Urinary bladder (tissue), 3 donors: ENCODE measurements at regions not wholly inside any gene's neighbourhood (a gene's known extent, or its start where the extent isn't known, plus 50 kb on each side); places are given as distances from the start of the nearest gene placed in this dataset.

Experiments used
- DNase-seq: peaks from one replicate; pipeline ENCODE4 v3.0.0-alpha.2; 2015; ENCODE audit errors: extremely low spot score
- H3K27ac ChIP-seq: one replicate; pipeline ENCODE4 v1.5.1; 2013; ENCODE audit warnings: low read depth, mild to moderate bottlenecking, moderate library complexity
- H3K36me3 ChIP-seq: one replicate; pipeline ENCODE4 v1.6.1; 2013; ENCODE audit warnings: mild to moderate bottlenecking, moderate library complexity; ENCODE audit not compliant: insufficient read depth
- H3K4me1 ChIP-seq: one replicate; pipeline ENCODE4 v1.6.1; 2013; ENCODE audit warnings: mild to moderate bottlenecking, moderate library complexity; ENCODE audit not compliant: insufficient read depth
- H3K4me3 ChIP-seq: one replicate; pipeline ENCODE4 v1.5.1; 2013; ENCODE audit warnings: low read depth, low read length
- WGBS: extraction: QIAGEN DNeasy Blood & Tissue Kit; methylation state at CpG from one replicate; pipeline ENCODE4 v1.1.7; 2013; 5-methylcytosine and 5-hydroxymethylcytosine counted together
- donor health status: healthy with polysubstance abuse.
- donor health status: healthy.

DNA sequence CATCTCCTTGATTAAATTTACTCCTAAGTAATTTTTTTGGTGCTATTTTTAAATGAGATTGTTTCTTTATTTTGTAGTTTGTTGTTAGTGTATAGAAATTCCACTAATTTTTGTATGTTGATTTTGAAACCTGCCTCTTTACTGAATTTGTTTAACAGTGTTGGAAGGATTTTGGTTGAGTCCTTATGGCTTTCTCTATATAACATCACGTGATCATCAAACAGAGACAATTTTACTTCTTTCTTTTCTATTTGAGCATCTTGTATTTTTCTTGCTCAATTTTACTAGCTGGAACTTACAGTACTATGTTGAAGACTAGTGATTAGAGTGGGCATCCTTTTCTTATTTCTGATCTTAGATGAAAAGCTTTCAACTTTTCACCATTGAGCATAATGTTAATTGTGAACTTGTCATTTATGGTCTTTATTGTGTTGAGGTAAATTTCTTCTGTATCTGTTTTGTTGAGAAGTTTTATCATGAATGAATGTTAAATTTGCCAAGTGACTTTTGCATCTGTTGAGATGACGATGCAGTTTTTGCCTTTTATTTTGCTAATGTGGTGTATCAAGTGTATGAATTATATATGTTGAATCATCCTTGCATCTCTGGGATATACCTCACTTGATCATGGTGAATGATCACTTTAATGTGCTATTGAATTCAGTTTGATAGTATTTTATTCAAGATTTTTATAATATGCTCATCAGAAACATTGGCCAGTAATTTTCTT lies 645.3 kb upstream of the DDX18 start:
- no peaks in the 10 kb centered on the region for H3K36me3 ChIP-seq
- H3K4me1 ChIP-seq: no peaks in the 10 kb centered on the region
- WGBS: 83% methylated on average over 2 of the region's 2 CpGs
- H3K4me3 ChIP-seq: no peak overlapping the region
- no peak for DNase-seq
- H3K27ac ChIP-seq: no peak overlapping the region

DNA sequence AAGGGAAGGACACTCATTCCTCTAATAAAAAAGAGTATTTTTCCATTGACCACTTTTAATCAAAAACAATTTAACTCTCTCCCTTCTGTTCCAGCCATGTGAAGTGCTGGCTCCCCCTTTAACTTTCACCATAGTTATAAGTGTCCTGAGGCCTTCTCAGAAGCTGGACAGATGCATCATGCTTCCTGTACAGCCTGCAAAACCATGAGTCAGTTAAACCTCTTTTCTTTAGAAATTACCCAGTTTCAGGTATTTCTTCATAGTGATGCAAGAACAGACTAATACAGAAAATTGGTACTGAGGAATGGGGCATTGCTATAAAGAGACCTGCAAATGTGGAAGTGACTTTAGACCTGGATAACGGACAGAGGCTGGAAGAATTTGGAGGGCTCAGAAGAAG lies 643.6 kb upstream of the DDX18 start:
- Histone ChIP-seq H3K27ac (no peak overlapping the region), H3K4me3 (no peak overlapping the region), H3K4me1 (no peaks in the 10 kb centered on the region), H3K36me3 (no peaks in the 10 kb centered on the region)
- WGBS: 92% methylated on average over 1 of the region's 1 CpG
- DNase-seq: no peak

GRCh38 chr2:117179405-117179804 lies 635.1 kb upstream of the DDX18 start:
- Histone ChIP-seq H3K36me3 (no peaks in the 10 kb centered on the region), H3K4me3 (no peak overlapping the region), H3K4me1 (no peaks in the 10 kb centered on the region), H3K27ac (no peak overlapping the region)
- 95% methylated on average over 3 of the region's 3 CpGs for WGBS
- DNase-seq: no peak

GRCh38 chr2:117190856-117191559 lies 623.5 kb upstream of the DDX18 start:
- Histone ChIP-seq H3K36me3 (no peaks in the 10 kb centered on the region), H3K4me1 (no peaks in the 10 kb centered on the region), H3K27ac (no peak overlapping the region), H3K4me3 (no peak overlapping the region)
- 78% methylated on average over 6 of the region's 6 CpGs for WGBS
- no peak for DNase-seq

- WGBS: 89% methylated on average over 4 of the region's 4 CpGs
Observed at GRCh38 chr2:117195381-117195780, 619.1 kb upstream of the DDX18 start.

DNA sequence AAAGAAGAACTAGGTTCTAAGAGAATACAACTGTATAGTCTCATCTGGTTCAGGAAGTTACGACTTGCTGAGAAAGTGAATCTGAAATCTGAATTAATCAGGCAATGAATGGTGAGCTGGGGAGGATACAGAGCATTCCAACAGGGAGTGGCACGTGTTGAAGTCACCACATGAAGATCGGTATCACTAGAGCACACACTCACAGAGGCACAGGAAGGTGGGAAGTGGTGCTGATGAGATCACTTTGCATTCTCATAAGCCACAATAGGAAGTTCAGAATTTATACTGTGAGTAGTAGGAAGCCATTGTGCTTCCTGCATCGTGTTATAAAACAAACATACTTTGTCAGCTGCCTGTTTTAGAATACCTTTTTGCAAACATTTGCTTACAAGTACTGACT lies 615.0 kb upstream of the DDX18 start:
- H3K4me3 ChIP-seq: no peak overlapping the region
- no peaks in the 10 kb centered on the region for H3K36me3 ChIP-seq
- H3K4me1 ChIP-seq: no peaks in the 10 kb centered on the region
- DNase-seq: no peak
- 63% methylated on average over 4 of the region's 4 CpGs for WGBS
- no peak overlapping the region for H3K27ac ChIP-seq

More at GRCh38 chr2:117195381-117195780, 619.1 kb upstream of the DDX18 start:
- Histone ChIP-seq H3K4me3 (no peak overlapping the region), H3K4me1 (no peaks in the 10 kb centered on the region), H3K36me3 (no peaks in the 10 kb centered on the region), H3K27ac (no peak overlapping the region)
- DNase-seq: no peak

GRCh38 chr2:117212562-117212961 lies 601.9 kb upstream of the DDX18 start:
- 93% methylated on average over 2 of the region's 2 CpGs for WGBS
- DNase-seq: no peak
- Histone ChIP-seq H3K27ac (no peak overlapping the region), H3K4me1 (no peaks in the 10 kb centered on the region), H3K36me3 (no peaks in the 10 kb centered on the region), H3K4me3 (no peak overlapping the region)

- H3K27ac ChIP-seq: no peak overlapping the region
- H3K36me3 ChIP-seq: no peaks in the 10 kb centered on the region
- no peak overlapping the region for H3K4me3 ChIP-seq
- H3K4me1 ChIP-seq: no peaks in the 10 kb centered on the region
- DNase-seq: no peak
- WGBS: 95% methylated on average over 16 of the region's 16 CpGs
Observed at GRCh38 chr2:117217145-117217544, 597.3 kb upstream of the DDX18 start.

- no peak for DNase-seq
- Histone ChIP-seq H3K36me3 (no peaks in the 10 kb centered on the region), H3K4me1 (no peaks in the 10 kb centered on the region), H3K27ac (no peak overlapping the region), H3K4me3 (no peak overlapping the region)
- 78% methylated on average over 1 of the region's 1 CpG for WGBS
Observed at GRCh38 chr2:117222809-117223208, 591.7 kb upstream of the DDX18 start.

DNA sequence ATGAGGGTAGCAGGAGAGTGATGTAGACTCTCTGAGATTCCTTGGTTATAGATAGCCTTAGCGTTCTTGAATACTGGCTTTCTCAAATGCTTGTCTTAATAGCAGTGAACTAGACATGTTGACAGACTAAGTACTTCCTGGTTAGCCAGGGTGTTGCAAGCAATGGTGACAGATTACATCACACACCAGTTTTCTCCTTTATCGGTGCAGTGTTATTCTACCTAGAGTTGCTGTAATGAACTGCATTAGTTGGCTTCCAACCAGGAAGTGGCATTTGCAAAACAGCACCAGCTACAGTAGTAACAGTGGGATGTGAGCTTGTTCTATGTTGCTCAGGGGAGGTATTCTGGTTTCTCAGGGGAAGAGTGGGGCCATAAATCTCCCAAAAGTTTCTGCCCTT lies 582.2 kb upstream of the DDX18 start:
- WGBS: 33% methylated on average over 2 of the region's 2 CpGs
- no peak for DNase-seq
- no peaks in the 10 kb centered on the region for H3K36me3 ChIP-seq
- H3K27ac ChIP-seq: no peak overlapping the region
- no peaks in the 10 kb centered on the region for H3K4me1 ChIP-seq
- H3K4me3 ChIP-seq: no peak overlapping the region

GRCh38 chr2:117257362-117257761 lies 557.1 kb upstream of the DDX18 start:
- no peak for DNase-seq
- Histone ChIP-seq H3K4me3 (no peak overlapping the region), H3K27ac (no peak overlapping the region), H3K36me3 (no peaks in the 10 kb centered on the region), H3K4me1 (no peaks in the 10 kb centered on the region)
- WGBS: 52% methylated on average over 6 of the region's 6 CpGs

DNA sequence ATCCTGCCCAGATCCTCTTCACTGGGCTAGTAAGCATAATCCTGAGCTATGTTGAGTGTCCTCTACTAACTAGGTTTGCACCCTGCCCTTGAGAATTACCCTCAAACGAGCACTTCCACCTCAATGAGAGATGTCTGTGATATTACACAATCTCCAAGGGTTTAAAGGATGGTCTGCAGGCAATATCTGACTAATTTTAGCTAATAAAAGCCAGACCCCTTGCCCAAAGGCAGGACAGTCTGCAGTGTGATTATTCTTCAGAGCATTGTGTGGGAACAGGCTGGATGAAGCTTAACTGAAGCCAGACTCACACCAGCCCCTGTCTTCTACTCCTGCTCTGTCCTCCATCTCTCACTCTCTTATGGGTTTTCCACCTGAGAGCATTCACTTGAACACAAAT lies 544.9 kb upstream of the DDX18 start:
- H3K27ac ChIP-seq: no peak overlapping the region

DNA sequence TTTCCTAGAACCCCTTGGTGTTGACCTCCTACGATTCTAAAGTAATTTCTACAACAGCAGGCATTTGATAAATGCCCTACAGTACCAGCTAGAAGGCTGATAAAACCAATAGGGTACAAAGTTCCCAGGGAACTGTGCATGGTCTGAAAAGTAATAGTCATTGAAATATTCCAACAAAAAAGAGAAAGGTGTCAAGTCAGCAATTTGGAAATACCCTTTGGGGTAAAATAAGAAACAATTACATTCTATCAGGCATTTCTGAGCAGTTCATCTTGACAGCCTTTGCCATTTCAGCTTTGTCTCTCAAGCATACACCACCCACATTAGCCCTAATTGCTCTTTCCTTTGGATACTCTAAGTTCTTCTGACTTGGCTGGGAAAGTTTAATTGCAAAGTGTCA lies 542.9 kb upstream of the DDX18 start:
- whole genome bisulfite sequencing: 59% methylated on average over 1 of the region's 1 CpG
- H3K4me1 ChIP-seq: no peaks in the 10 kb centered on the region
- H3K36me3 ChIP-seq: no peaks in the 10 kb centered on the region
- DNase-seq: no peak
- no peak overlapping the region for H3K27ac ChIP-seq
- H3K4me3 ChIP-seq: no peak overlapping the region

More for the DNA sequence above, 544.9 kb upstream of the DDX18 start:
- no peak for DNase-seq
- Histone ChIP-seq H3K4me3 (no peak overlapping the region), H3K36me3 (no peaks in the 10 kb centered on the region), H3K4me1 (no peaks in the 10 kb centered on the region)
- WGBS: 20% methylated on average over 1 of the region's 1 CpG

DNA sequence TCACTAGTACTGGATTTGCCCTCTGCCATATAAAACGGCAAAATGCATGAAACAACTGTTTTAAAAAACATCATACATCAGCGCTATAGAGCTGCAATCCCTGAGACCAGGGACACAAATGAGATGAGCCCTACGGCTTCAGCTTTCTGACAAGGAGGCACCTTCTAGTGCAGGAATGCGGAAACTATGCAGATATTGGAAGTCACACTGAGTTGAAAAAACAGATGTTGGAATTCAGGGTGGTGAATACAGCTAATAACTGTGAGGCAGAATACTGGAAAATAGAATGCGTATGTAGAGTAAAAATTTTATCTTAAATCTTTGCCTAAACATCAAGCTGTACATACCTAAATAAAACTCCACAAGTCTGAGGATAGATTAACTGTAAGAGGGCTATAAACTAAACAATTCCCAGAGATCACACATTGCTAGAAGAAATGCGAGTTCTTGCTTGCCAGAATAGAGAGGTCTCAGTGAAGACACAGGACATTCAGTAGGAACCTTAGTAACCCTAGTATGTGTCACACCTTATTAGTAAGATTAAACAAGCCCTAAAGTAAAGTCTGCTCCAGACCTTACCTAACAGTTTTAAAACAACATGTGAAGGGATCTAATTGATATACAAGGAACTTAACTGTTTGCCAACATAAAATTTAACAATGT lies 541.4 kb upstream of the DDX18 start:
- 22% methylated on average over 6 of the region's 6 CpGs for WGBS
- Histone ChIP-seq H3K4me3 (no peak overlapping the region), H3K4me1 (no peaks in the 10 kb centered on the region), H3K27ac (no peak overlapping the region), H3K36me3 (no peaks in the 10 kb centered on the region)
- DNase-seq: no peak
